ENCODE measurements at regions not wholly inside any gene's neighbourhood (a gene's known extent, or its start where the extent isn't known, plus 50 kb on each side); places are given as distances from the start of the nearest gene placed in this dataset.

- no peak for TF ChIP-seq YY1 (IDR thresholded peaks at IDR 0.05; ENCODE audit: low read depth)
- TF ChIP-seq EP300 (IDR thresholded peaks at IDR 0.05; ENCODE audit: borderline replicate concordance) = no peak
- TF ChIP-seq RAD21 (IDR thresholded peaks at IDR 0.05; ENCODE audit: low read depth) = no peak
- no peak for TF ChIP-seq NFIC (IDR thresholded peaks at IDR 0.05)
- TF ChIP-seq FOXM1 (IDR thresholded peaks at IDR 0.05; ENCODE audit: borderline replicate concordance, low read depth) = no peak
- no peak for TF ChIP-seq CEBPB (IDR thresholded peaks at IDR 0.05)
- TF ChIP-seq TAF1 (IDR thresholded peaks at IDR 0.05; ENCODE audit: low read depth) = no peak
- no peak for TF ChIP-seq TCF12 (IDR thresholded peaks at IDR 0.05; ENCODE audit: low read depth)
- TF ChIP-seq TEAD4 (IDR thresholded peaks at IDR 0.05) = no peak
These were observed 199.9 kb downstream of the GJA1 start for GRCh38 chr6:121635355-121635754.

GRCh38 chr6:121639021-121639420 lies 203.6 kb downstream of the GJA1 start:
- TF ChIP-seq TEAD4 (IDR thresholded peaks at IDR 0.05) = no peak
- no peak for TF ChIP-seq TCF12 (IDR thresholded peaks at IDR 0.05; ENCODE audit: low read depth)
- TF ChIP-seq MAX (IDR thresholded peaks at IDR 0.05) = no peak
- no peak for TF ChIP-seq EGR1 (IDR thresholded peaks at IDR 0.05)
- TF ChIP-seq USF1 (IDR thresholded peaks at IDR 0.05) = no peak
- TF ChIP-seq CREB1 (IDR thresholded peaks at IDR 0.05; ENCODE audit: low read depth) = no peak
- TF ChIP-seq TAF1 (IDR thresholded peaks at IDR 0.05; ENCODE audit: low read depth) = no peak
- no peak for TF ChIP-seq YY1 (IDR thresholded peaks at IDR 0.05; ENCODE audit: low read depth)
- TF ChIP-seq CEBPB (IDR thresholded peaks at IDR 0.05) = no peak
- no peak for TF ChIP-seq REST (IDR thresholded peaks at IDR 0.05; ENCODE audit: low read depth)
- no peak for TF ChIP-seq NFIC (IDR thresholded peaks at IDR 0.05)
- TF ChIP-seq ZBTB7A (IDR thresholded peaks at IDR 0.05; ENCODE audit: low read depth) = no peak
- no peak for TF ChIP-seq RAD21 (IDR thresholded peaks at IDR 0.05; ENCODE audit: low read depth)
- no peak for TF ChIP-seq FOXM1 (IDR thresholded peaks at IDR 0.05; ENCODE audit: borderline replicate concordance, low read depth)

GRCh38 chr6:121641158-121641557 lies 205.7 kb downstream of the GJA1 start:
- TF ChIP-seq EP300 (IDR thresholded peaks at IDR 0.05; ENCODE audit: borderline replicate concordance) = no peak

GRCh38 chr6:121645100-121645745 lies 209.8 kb downstream of the GJA1 start:
- TF ChIP-seq TAF1 (IDR thresholded peaks at IDR 0.05; ENCODE audit: low read depth) (no peak), FOXM1 (IDR thresholded peaks at IDR 0.05; ENCODE audit: borderline replicate concordance, low read depth) (no peak), CREB1 (IDR thresholded peaks at IDR 0.05; ENCODE audit: low read depth) (no peak), TCF12 (IDR thresholded peaks at IDR 0.05; ENCODE audit: low read depth) (no peak), REST (IDR thresholded peaks at IDR 0.05; ENCODE audit: low read depth) (no peak), EGR1 (IDR thresholded peaks at IDR 0.05) (no peak), NFIC (IDR thresholded peaks at IDR 0.05) (no peak)

- TF ChIP-seq TAF1 (IDR thresholded peaks at IDR 0.05; ENCODE audit: low read depth) (no peak), MAX (IDR thresholded peaks at IDR 0.05) (no peak), RAD21 (IDR thresholded peaks at IDR 0.05; ENCODE audit: low read depth) (no peak), ZBTB7A (IDR thresholded peaks at IDR 0.05; ENCODE audit: low read depth) (no peak), EGR1 (IDR thresholded peaks at IDR 0.05) (no peak), FOXM1 (IDR thresholded peaks at IDR 0.05; ENCODE audit: borderline replicate concordance, low read depth) (no peak), CEBPB (IDR thresholded peaks at IDR 0.05) (no peak), USF1 (IDR thresholded peaks at IDR 0.05) (no peak), YY1 (IDR thresholded peaks at IDR 0.05; ENCODE audit: low read depth) (no peak), REST (IDR thresholded peaks at IDR 0.05; ENCODE audit: low read depth) (no peak), EP300 (IDR thresholded peaks at IDR 0.05; ENCODE audit: borderline replicate concordance) (no peak)
These were observed 212.5 kb downstream of the GJA1 start for GRCh38 chr6:121647905-121648304.

Measured in Ishikawa (cell line).